Astrocyte (in vitro differentiated cells and primary cell): ENCODE measurements at regions not wholly inside any gene's neighbourhood (a gene's known extent, or its start where the extent isn't known, plus 50 kb on each side); places are given as distances from the start of the nearest gene placed in this dataset.

Experiments used
- EZH2 ChIP-seq: IDR thresholded peaks from 2 replicates; pipeline ENCODE4 v1.6.1; 2012; ENCODE audit warnings: mild to moderate bottlenecking, low read length, inconsistent platforms; ENCODE audit not compliant: insufficient read depth
- TF ChIP-seq, protein P1 (sequence below): IDR thresholded peaks from 2 replicates; pipeline ENCODE4 v1.5.1; 2011; ENCODE audit warnings: low read depth, mild to moderate bottlenecking, inconsistent platforms, low read length, moderate library complexity; ENCODE audit not compliant: insufficient read depth

DNA sequence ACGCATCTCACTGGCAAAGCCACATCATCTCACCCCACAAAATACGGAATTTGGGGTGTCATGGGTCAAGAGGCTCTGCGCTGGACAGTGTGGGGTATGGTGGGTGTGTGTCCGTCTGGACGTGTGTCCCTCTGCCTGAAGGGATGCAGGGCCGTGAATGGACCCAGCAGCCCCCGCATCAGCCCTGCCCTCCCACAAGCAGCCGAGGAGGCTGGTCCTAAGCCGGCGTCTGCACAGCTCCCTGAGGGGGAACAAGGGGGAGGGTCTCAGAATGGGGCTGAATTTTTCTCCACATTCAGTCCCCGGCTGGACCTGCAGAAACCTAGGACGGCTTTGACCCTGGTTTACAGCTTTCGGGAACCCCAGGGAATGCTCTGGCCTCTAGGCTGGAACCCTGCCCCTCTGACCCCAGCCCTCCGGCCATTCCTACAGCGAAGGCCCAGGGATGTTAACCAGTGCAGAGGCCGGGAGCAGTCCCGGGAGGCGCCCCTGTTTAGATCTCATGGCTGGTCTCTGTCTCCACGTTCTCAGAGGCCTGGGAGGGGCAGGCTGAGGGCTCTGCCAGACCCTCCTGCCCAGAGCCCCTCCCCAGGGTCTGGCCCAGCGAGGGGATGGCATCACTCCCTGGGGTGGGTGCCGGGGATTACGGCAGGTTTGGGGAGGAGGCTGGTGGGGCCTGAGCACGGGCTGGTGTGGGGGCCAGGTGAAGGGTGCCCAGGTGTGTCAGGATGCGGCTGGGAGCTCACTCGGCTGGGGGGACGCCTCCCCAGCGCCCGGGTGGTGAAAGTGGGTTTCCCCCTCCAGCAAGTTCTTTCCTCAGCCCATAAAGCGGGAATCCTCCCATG, 156.5 kb upstream of the C14orf180 start:
- TF ChIP-seq, protein P1, sequence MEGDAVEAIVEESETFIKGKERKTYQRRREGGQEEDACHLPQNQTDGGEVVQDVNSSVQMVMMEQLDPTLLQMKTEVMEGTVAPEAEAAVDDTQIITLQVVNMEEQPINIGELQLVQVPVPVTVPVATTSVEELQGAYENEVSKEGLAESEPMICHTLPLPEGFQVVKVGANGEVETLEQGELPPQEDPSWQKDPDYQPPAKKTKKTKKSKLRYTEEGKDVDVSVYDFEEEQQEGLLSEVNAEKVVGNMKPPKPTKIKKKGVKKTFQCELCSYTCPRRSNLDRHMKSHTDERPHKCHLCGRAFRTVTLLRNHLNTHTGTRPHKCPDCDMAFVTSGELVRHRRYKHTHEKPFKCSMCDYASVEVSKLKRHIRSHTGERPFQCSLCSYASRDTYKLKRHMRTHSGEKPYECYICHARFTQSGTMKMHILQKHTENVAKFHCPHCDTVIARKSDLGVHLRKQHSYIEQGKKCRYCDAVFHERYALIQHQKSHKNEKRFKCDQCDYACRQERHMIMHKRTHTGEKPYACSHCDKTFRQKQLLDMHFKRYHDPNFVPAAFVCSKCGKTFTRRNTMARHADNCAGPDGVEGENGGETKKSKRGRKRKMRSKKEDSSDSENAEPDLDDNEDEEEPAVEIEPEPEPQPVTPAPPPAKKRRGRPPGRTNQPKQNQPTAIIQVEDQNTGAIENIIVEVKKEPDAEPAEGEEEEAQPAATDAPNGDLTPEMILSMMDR = no peak
- TF ChIP-seq EZH2 = no peak
